NCI-H146 treated with DMSO at 0.1 percent for 48 hours (cell line): ENCODE measurements at regions not wholly inside any gene's neighbourhood (a gene's known extent, or its start where the extent isn't known, plus 50 kb on each side); places are given as distances from the start of the nearest gene placed in this dataset.
"Not testable (repeated sequence)": the region's sequence is repeated elsewhere in the genome, so short reads cannot be mapped to it uniquely, and the experiment has no call there.

Source experiments
- DNase-seq: peaks from one replicate; lab custom pipeline; 2025; ENCODE audit not compliant: unreplicated experiment; lab: John Stamatoyannopoulos, UW

DNA sequence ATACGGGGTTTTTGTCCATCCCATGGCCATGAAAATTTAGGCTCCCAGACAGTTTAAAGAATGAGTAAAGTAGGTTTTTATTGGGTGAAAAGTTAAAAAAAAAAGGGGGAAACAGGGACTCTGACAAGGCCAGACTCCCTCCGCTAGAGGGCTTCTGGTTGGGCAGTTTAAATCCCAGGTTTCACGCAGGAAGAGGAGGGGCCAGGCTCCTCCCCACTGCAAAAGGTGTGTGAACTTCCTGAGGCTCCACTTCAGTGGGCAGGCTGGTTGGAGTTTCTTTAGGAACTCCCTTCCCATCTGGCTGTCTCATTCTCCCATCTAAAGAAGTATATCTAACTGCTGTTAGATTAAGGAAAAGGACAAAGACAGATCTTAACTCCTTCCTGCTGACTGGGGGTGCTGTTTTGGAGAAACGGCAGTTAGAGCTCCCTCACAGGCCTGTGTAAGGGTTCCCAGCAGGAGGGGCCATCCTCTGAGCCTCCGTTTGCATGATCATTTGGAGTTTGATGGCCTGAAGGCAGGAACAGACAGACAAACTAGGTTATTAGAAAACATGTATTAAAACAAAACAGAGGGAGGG is 1160.7 kb downstream of the CNTNAP5 start:
- DNase-seq: no peak

DNA sequence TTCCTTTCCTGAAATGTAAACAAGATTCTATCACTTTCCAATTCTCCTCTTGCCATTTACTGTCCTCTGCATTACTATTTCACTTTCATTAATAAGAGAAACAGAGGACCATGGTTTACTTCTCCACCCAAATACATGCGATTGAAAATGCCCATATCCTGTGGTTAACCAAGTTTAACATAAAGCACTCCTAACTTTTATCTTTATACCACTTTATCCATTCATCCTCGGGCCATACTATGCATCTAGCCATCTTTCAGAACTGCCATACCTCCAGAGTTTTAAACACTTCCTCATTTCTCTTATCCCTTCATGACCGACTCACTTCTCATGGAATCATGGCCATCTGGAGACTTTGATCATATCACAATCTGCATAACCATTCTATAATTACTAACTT is 1182.3 kb downstream of the CNTNAP5 start:
- DNase-seq: no peak

DNA sequence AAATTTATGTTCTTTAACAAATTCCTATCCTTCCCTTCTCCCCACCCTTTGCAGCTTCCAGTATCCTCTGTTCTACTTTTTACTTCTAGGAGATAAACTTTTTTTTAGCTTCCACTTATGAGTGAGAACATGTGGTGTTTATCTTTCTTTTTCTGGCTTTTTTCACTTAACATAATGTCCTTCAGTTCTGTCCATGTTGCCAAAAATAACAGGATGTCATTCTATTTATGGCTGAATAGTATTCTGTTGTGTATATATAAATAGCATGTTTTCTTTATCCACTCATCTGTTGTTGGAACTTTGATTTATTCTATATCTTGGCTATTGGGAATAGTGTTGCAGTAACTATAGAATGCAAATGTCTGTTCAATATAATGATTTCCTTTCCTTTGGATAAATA is 1191.2 kb downstream of the CNTNAP5 start:
- DNase-seq: no peak

DNA sequence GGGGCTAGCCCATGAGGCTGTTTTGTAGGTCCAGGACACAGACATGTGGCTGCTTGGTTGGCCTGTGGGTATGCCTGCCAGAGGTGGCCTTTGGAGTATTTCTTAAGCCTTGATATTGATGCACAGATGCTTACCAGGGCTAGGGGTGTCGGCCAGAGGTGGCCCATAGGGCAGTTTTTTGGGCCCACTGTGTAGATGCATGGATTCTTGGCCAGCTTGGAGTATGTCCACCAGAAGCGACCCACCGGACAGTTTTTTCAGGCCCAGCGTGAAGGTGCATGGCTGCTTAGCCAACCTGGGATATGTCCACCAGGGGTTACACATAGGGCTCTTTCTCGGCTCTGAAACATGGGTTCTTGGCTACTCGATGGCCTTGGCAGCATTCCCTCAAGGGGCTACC is 1199.1 kb downstream of the CNTNAP5 start:
- DNase-seq: no peak

DNA sequence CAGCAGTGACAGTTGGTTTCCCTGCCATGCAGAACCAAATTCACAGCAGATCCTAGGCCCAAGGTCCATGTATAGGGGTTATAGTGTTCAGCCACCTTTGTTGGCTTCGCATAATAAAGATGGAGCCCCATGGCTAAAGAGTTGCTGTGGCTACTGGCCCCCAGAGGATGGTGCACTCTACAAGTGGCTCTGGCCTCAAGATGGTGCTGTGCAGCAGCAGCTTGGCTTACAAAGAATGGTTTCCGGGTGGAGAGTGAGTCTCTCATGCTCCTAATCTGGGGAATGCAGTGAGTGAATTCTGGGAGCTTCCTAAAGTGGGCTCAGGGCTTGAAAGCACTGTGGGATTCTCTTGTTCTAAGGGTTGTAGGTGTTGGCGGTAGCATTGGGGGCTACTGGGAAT is 1199.7 kb downstream of the CNTNAP5 start:
- DNase-seq: no peak

DNA sequence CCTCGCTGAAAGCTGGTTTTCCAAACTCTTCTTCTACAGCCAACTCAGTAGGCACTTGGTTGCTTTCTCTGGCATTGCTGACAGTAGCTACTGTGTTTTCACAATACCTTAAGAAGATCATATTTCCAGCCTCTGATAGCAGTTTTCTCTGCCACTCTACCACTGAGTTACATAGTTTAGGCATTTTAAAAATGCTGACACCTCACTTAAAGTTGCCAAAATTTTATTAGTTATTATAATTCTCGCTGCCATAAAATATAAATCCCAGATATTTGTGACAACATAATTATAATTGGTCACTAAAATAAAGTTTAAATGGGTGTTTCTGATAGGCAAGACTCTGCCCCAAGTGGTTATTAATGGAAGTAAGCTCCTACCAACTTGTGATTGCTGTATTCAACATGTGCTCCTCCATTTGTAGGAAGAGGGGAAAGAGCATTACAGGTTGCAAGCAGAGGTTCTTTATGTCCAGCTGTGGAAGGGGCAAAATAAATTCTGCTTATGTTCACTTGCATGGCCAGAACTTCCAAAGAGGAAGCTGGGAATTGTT is 1202.8 kb downstream of the CNTNAP5 start:
- no peak for DNase-seq

DNA sequence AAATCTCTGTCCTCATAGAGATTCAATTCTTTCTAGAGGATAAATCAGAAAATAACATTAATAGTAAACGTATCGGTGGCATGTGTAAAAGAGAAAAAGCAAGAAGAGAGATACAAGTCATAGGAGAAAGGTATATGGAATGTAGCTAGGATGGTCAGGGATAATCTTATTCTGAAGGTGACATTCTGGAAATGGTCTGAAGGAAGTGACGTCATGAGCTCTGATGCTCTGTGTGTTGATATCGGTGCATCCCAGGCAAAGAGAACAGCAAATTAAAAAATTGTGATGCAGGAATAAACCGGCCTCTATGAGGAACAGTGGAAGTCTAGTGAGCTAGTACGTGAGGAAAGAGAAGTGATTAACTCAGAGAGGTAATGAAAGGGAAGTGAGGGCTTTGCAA is 1215.8 kb downstream of the CNTNAP5 start:
- no peak for DNase-seq

DNA sequence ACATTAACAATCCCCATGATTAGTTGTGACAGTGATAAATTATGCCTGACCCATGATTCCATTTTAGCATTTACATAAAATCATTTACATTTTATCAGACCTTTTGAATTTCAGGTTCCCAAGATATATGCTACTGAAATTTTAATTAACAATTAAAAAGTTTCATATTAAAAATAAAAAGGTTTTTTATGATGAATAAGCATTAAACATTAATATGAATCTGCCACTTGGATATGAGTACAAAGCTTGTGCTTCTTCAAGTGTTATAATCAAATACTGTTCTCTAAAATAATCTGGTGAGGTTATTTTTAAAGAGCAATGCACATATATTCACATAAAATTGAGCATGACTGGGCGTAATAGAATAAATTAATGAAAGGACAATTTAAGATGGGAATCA is 1218.0 kb downstream of the CNTNAP5 start:
- DNase-seq: no peak

DNA sequence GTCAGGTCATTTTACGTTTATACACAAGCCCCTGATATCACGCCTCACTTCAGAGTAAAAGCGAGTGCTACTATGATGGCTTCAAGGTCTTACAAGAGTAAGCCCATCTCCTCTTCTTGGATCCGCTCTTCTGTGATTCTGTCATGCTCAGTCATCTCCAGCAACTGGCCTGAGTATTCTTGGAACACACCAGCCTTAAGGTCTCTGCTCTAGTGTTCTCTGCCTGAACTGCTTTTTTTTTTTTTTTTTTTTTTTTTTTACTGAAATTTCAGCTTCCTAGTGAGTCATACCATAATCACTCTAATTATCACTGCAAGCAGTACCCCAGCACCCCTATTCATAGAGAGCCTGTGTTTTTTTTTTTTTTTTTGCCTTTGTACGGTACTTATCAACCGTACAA is 1228.9 kb downstream of the CNTNAP5 start:
- DNase-seq: peak; percentile 31

DNA sequence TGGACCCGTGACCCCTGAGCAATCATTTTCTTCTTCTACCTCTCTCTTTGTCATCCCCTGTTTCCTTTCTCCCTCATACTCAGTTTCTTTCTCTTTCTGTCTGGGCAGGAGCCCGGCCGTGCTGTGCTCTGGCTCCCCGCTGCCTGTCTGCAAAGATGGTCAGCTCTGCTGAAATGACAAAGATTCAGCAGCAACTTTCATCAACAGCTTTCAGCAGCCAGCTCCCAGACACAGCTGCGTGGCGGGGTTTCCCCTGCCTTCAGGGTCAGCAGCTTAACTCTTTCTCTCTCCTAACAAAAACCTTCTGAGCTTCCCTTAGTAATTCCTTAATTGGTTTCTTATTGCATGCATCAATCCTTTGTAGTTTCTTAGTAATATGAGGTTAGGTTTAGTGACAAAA is 1234.4 kb downstream of the CNTNAP5 start:
- no peak for DNase-seq

DNA sequence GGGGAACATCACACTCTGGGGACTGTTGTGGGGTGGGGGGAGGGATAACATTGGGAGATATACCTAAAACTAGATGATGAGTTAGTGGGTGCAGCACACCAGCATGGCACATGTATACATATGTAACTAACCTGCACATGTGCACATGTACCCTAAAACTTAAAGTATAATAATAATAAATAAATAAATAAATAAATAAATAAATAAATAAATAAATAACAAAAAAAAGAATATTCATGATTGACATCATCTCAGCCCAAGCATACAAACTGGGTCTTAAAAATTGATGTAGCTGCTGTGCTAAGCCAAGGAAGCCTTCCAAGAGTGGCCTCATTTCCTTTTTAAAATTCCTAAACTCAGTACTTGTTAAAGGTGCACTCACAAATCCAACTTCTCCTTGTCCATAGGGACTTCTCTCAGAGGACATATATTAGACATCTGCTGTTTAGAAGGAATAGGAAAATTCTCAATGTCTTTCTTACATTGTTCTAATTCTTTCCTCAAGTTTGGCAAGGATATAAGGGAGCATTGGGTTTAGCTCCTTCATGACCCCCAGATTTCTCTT is 1235.4 kb downstream of the CNTNAP5 start:
- DNase-seq: not testable (repeated sequence)

DNA sequence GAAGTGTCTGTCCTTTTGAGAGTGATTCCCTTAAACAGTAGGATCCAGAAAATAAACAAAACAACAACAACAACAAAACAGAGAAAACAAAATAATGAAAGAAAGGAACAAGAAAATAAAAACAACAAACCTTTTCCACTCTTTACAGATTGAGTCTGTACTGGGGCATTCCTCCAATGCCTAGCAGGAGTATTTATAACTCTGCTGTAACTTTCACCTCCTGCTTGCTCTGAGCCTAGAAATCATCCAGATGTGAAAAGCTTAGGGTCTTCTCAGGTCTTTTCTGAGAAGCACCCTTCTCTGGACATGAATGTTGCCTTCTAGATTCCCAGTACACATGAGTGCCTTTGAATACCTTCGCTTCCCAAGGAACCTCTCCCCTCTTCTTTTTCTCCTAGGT is 1239.4 kb downstream of the CNTNAP5 start:
- DNase-seq: no peak

DNA sequence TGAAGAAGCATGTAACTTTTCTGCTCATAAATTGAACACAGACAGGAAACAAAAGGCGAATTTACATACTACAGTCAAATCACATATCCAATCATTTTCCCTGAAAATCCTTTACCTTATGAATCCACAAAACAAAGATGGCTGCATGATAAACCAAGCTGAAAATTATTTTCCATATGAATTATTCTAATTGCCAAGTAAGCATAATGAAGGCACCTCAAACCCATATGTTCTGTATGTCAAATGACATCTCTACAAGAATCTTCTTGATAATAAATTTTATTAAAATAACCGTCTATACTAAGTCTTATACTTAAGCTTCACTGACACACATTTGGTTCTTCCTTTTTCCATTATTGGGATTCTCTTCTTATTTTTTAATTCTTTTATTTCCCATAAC is 1242.6 kb downstream of the CNTNAP5 start:
- DNase-seq: no peak

DNA sequence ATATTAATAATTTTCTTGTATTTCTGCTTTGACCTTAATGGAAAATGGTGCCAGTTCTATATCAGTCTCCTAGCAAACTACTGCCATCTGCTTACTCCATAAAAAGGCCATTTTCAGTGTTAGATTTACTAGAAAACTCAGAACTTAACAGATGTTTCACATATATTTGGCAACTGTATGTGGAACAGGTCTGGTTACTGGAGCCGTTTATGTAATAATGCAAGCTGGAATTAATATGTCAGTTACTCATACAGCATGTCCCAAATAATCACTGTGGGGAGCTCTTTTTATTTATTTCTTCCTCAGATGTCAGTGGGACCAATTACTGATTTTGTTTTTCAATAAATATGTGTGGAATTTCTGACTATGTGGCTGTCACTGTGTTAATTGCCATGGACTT is 1247.6 kb downstream of the CNTNAP5 start:
- DNase-seq: no peak

DNA sequence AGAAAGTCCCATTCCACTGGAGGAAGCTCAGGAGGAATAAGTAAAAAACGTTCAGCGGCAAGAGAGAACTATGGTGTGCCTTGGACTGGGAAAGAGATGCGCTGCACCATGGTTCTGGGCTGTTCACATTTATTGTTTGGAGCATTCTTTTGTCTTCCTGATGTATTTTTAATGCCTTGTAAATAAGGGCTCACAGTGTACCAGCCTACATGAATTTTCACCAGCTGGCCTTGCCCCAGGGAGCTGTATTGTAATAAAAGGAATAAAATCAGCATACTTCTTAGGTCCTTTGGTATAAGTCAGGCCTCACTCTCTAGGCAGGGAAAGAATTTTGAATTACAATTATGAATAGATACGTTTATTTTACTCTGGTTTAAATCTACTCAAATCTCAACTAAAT is 1249.6 kb downstream of the CNTNAP5 start:
- no peak for DNase-seq

DNA sequence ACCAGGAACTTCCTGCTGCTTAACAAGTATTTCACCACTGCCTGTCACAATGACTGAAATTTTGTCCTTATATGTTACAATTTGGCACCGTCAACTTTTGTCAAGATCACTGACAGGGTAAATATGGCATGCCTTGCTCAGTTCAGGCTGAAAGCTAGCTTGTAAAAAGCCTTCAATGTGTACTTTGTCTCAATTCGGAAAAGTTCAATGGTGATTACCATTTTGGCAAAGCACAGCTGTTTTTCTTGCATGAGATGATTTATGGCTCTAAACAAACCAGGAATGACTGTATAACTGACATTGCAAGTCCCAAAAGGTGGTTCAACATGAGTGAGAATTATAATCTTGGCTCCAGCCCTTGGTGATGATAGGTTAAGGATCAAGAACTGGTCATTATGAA is 1255.2 kb downstream of the CNTNAP5 start:
- no peak for DNase-seq

DNA sequence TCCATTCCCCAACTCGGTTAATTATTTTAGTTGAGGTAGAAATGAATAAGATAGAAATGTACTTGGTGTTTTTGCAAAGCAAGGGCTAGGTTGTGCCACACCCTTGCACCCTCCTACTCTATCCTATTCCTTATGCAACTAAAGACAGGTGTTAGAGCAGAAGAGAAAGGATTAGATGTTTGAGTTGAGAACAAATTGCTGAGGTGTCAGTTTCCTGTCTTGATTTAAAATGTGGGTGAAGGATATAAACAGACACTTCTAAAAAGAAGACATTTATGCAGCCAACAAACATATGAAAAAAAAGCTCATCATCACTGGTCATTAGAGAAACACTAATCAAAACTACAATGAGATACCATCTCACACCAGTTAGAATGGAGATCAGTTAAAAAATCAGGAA is 1256.2 kb downstream of the CNTNAP5 start:
- no peak for DNase-seq

DNA sequence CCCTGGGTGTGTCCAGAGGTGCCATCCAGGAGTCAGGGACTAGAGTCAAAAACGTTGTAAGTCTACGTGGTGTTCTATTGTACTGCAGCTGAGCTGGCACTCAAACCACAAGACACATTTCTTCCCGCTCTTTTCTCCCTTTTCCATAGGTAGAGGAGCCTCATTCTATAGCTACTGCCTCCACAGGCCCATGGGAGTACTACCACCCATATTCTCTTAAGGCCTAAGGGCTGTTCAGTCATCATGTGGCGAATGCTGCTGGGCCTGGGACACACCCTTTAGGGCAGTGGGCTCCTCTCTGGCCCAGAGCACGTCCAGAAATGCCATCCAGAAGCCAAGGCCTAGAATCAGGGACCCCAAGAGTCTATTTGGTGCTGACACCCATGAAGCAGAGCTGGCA is 1271.7 kb downstream of the CNTNAP5 start:
- DNase-seq: no peak

DNA sequence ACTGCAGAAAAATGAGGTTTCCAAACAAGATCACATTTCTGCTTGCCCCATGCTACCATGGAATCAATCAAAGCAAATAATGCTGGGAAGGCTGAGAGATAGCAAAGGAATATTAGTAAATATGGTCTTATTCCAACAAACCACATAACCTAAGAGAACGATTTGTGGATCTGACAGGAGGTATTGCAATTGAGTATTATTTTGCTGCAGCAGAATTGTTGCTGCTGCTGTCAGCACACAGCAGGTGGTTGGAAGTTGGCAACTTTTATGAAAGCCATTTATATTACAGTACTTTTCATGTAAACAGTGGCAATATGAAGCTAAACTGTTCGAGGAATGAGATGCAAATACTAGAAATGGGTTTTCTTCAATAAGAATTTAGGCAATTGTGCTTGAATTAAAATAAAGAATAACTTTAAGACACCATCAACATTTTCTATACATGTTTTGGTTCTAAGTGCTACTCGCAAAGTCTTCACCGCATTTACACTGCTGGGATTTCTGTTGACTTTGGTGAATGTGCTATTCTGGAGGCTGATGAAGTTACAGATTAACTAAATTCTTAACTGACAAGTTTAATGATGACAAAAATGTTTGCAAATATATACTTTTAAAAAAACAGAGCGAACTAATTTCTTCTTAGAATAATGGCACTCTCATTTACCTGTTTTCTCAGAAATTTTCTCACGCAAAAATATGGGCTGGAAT is 1285.7 kb downstream of the CNTNAP5 start:
- DNase-seq: no peak

DNA sequence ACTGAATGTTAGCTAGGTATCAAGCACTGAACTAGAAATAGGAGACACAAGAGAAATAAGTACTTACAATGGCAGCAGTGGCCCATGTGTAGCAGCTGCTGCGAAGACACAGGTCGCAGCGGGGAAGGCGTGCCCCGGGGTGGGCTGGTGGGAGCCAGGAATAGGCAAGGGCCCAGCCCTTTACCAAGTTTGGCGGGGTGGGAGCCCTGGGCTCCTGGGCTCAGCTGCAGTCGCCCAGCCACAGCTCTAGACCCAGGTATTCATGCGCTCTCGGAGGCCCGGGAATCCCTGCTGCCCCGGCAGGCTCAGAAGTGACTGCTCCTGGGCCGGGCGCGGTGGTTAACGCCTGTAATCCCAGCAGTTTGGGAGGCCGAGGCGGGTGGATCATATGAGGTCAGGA is 1287.3 kb downstream of the CNTNAP5 start:
- no peak for DNase-seq

DNA sequence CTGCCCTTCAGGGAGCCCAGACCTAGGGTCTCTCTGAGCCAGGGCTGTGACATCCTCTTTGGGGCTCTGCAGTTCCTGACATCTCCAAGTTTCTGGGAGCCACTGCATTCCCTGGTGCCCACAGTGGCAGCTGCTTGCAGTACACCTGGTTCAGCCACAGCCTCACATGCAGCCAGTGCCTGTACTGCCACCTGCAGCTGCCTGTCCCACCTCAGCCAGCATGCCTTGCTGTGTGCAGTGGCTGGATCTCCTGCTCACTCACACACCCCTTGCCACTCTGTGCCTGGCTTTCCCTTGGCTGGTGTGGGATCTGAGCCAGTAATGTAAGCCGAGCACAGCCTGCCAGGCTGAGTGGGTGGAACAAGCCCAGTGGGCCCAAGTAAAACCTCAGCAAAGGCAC is 1288.7 kb downstream of the CNTNAP5 start:
- no peak for DNase-seq

DNA sequence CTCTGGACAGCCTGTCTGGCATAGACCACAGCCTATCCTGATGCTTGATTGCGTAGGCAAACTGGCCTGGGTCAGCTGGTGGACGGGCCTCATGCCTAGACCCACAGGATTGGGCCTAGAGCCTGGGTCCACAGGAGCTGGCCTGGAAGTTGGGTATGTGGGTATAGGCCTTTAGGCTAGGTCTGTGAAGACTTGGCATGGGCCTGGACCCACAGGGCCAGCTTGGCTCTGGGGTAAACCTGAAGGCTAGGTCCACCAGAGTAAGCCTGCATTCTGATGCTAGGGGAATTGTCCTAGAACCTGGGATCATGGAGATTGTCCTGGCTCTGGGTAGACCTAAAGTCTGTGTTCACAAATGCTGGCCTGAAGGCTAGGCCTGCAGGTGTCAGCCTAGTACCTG is 1293.7 kb downstream of the CNTNAP5 start:
- DNase-seq: no peak

DNA sequence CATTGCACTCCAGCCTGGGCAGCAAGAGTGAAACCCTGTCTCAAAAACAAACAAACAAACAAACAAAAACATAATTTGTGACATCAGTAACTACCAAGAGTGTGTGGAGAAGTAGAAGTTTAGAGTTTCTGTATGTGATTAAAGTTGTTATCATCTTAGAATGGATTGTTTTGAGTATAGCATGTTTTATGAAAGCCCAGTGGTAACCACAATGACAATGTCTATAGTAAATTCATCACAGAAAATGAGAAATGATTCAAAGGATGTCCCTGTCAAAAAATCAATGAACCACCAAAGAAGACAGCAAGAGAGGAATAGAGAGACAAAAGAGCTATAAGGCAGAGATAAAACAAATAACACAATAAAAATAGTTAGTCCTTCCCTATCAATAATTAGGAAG is 1299.2 kb downstream of the CNTNAP5 start:
- DNase-seq: no peak
